Progenitor cell of endocrine pancreas (in vitro differentiated cells): ENCODE measurements at regions not wholly inside any gene's neighbourhood (a gene's known extent, or its start where the extent isn't known, plus 50 kb on each side); places are given as distances from the start of the nearest gene placed in this dataset.

Experiments used
- DNase-seq: peaks from one replicate; pipeline ENCODE4 v3.0.0; 2021; ENCODE audit warnings: low spot score; ENCODE audit not compliant: unreplicated experiment
- H3K27ac Mint-ChIP-seq: 2 replicates; pipeline ENCODE4 v1.8.0; 2021; ENCODE audit warnings: mild to moderate bottlenecking, moderate library complexity, mixed read lengths
- H3K27me3 Mint-ChIP-seq: 2 replicates; pipeline ENCODE4 v1.8.0; 2021; ENCODE audit warnings: mixed read lengths
- H3K36me3 Mint-ChIP-seq: 2 replicates; pipeline ENCODE4 v1.8.0; 2022; ENCODE audit warnings: mixed read lengths; ENCODE audit not compliant: insufficient read depth
- H3K4me1 Mint-ChIP-seq: 2 replicates; pipeline ENCODE4 v1.8.0; 2021; ENCODE audit warnings: low read depth, mixed read lengths
- H3K4me3 Mint-ChIP-seq: 2 replicates; pipeline ENCODE4 v1.8.0; 2021; ENCODE audit warnings: low read depth, mild to moderate bottlenecking, moderate library complexity, mixed read lengths
- H3K9me3 Mint-ChIP-seq: 2 replicates; pipeline ENCODE4 v1.8.0; 2021; ENCODE audit warnings: low read depth, mixed read lengths
- CTCF ChIP-seq: fragments of 200-600 bp; sonication (generic); IDR thresholded peaks from one replicate; pipeline ENCODE4 v1.5.0; 2021; ENCODE audit warnings: antibody characterized with exemption, mild to moderate bottlenecking; ENCODE audit not compliant: unreplicated experiment

GRCh38 chr18:42437001-42437400 lies 482.0 kb downstream of the PIK3C3 start:
- H3K36me3 Mint-ChIP-seq: no peaks in the 10 kb centered on the region
- H3K27me3 Mint-ChIP-seq: no peaks in the 10 kb centered on the region
- H3K9me3 Mint-ChIP-seq: no peaks in the 10 kb centered on the region
- no peak overlapping the region for H3K4me3 Mint-ChIP-seq
- no peak for DNase-seq
- no peaks in the 10 kb centered on the region for H3K4me1 Mint-ChIP-seq
- H3K27ac Mint-ChIP-seq: no peak overlapping the region
- no peak for TF ChIP-seq CTCF

DNA sequence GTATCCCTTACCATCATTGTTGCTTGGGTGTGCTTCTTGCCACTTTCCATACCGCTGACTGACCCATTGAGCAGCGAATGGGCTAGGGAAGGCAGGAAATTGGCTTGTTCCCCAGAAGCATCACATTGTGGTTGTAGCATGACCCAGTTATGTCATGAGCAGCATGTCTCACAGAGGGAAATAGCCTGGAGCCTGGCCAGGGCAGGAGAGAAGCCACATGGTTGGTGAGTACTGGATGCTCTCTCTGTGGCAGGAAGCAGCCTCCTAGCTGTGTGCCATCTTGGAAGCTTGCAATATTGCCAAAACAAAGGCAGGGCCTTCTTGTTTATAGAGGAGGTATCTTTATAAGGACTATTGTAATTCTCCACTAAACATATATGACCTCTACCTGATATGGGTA lies 482.6 kb downstream of the PIK3C3 start:
- no peak for DNase-seq
- Mint-ChIP-seq H3K4me3 (no peak overlapping the region), H3K27me3 (no peaks in the 10 kb centered on the region), H3K27ac (no peak overlapping the region), H3K9me3 (peaks cover 1% of the 10 kb centered on the region), H3K36me3 (no peaks in the 10 kb centered on the region), H3K4me1 (no peaks in the 10 kb centered on the region)
- TF ChIP-seq CTCF: no peak

- Mint-ChIP-seq H3K27me3 (no peaks in the 10 kb centered on the region), H3K4me1 (peaks cover 13% of the 10 kb centered on the region), H3K27ac (no peak overlapping the region), H3K9me3 (peaks cover 16% of the 10 kb centered on the region), H3K4me3 (no peak overlapping the region), H3K36me3 (peaks cover 9% of the 10 kb centered on the region)
- no peak for TF ChIP-seq CTCF
- no peak for DNase-seq
Measured at GRCh38 chr18:42442656-42443055, 487.6 kb downstream of the PIK3C3 start.

- Mint-ChIP-seq H3K36me3 (peaks cover 18% of the 10 kb centered on the region), H3K4me1 (peaks cover 13% of the 10 kb centered on the region), H3K9me3 (peaks cover 26% of the 10 kb centered on the region), H3K4me3 (no peak overlapping the region), H3K27ac (no peak overlapping the region), H3K27me3 (no peaks in the 10 kb centered on the region)
- DNase-seq: no peak
- TF ChIP-seq CTCF: no peak
Measured at GRCh38 chr18:42444349-42444748, 489.3 kb downstream of the PIK3C3 start.

DNA sequence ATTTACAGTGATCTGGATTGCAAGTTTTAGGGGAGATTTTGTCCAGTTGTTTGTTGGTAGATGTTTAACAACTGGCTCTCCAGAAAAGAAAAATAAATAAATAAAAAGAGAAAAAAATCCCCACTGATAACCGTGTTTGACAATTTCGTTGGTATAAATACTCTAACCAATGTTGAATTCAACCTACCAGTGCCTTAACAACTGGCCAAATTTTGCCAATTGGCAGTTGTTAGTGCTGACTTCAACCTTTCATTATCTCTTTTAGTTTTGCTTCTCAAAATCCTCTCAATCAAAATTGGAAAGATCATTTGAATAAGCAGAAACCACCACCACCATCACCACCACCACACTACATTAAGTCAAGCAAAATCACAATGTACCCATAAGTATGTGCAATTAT lies 490.3 kb downstream of the PIK3C3 start:
- H3K9me3 Mint-ChIP-seq: peaks cover 26% of the 10 kb centered on the region
- H3K4me3 Mint-ChIP-seq: no peak overlapping the region
- H3K27ac Mint-ChIP-seq: no peak overlapping the region
- no peak for TF ChIP-seq CTCF
- H3K4me1 Mint-ChIP-seq: peaks cover 13% of the 10 kb centered on the region
- H3K36me3 Mint-ChIP-seq: peaks cover 18% of the 10 kb centered on the region
- H3K27me3 Mint-ChIP-seq: no peaks in the 10 kb centered on the region
- no peak for DNase-seq
